K562 (cell line): ENCODE measurements at regions not wholly inside any gene's neighbourhood (a gene's known extent, or its start where the extent isn't known, plus 50 kb on each side); places are given as distances from the start of the nearest gene placed in this dataset.

Experiments used
- ATAC-seq: fragments of 200-7000 bp; cut with Tn5 transposase; 3 replicates; pipeline ENCODE4 v1.9.1; 2020; ENCODE audit warnings: moderate library complexity
- BruUV-seq: library from RNA; stranded (reverse); fragments of 400-500 nt; replicated peaks from 2 replicates; lab custom pipeline; 2021; lab: Mats Ljungman, UMichigan
- CTCF ChIA-PET: fragments of 300-600 bp; formaldehyde crosslinking; extraction: SDS; loops from one replicate; lab custom pipeline; 2021; ENCODE audit warnings: low intra/inter-chr PET ratio; lab: Yijun Ruan, JAX
- POLR2A ChIA-PET: fragments of 300-600, 350-650 bp; sonication (Branson Sonifier 250); formaldehyde crosslinking; extraction: SDS; loops from one replicate; lab custom pipeline; 2021; ENCODE audit warnings: antibody characterized with exemption, inconsistent platforms; lab: Yijun Ruan, JAX
- DNase-seq, 4 experiments: peaks; one replicate each; pipeline versions ENCODE4 v3.0.0 to v3.0.0-alpha.2; 2011 to 2018; ENCODE audit warnings: low spot score in 3 of 4, mixed read lengths in 3 of 4; ENCODE audit errors: extremely low read depth in 1 of 4
- FAIRE-seq: peaks from 2 replicates; lab custom pipeline; 2011; peaks lifted over from hg19 to GRCh38; lab: Jason Lieb, UNC
- H2AFZ ChIP-seq: 2 replicates; pipeline ENCODE4 v1.6.0; 2011; ENCODE audit warnings: low read depth, low read length, control low read depth, inconsistent platforms
- H3K27ac ChIP-seq: fragments of 200-600 bp; 3 replicates; pipeline ENCODE4 v1.8.0; 2011; ENCODE audit warnings: low read depth, mild to moderate bottlenecking, control low read depth, inconsistent platforms, low read length, moderate library complexity, mixed read lengths; ENCODE audit errors: extremely low read depth
- H3K27me3 ChIP-seq, 2 experiments: fragments of 300-600 bp in 1 of 2; 2 replicates in 1 of 2; 3 replicates in 1 of 2; pipeline versions ENCODE4 v1.6.0 to v1.8.0; 2011; ENCODE audit warnings: inconsistent platforms in 2 of 2, low read length in 2 of 2, mild to moderate bottlenecking in 1 of 2, mixed read lengths in 1 of 2, moderate library complexity in 1 of 2; ENCODE audit not compliant: control insufficient read depth in 2 of 2, insufficient read depth in 2 of 2
- H3K36me3 ChIP-seq: fragments of 300-600 bp; 3 replicates; pipeline ENCODE4 v1.8.0; 2011; ENCODE audit warnings: mild to moderate bottlenecking, low read length, inconsistent platforms; ENCODE audit not compliant: control insufficient read depth, insufficient read depth
- H3K4me1 ChIP-seq, 2 experiments: fragments of 200-600 bp in 1 of 2; replicated peaks in 1 of 2; 2 replicates in 1 of 2; 3 replicates in 1 of 2; pipeline versions ENCODE4 v1.5.1 to v1.8.0; 2011; ENCODE audit warnings: inconsistent platforms in 2 of 2, low read length in 2 of 2, mild to moderate bottlenecking in 1 of 2, mixed read lengths in 1 of 2, moderate library complexity in 1 of 2; ENCODE audit not compliant: control insufficient read depth in 2 of 2, insufficient read depth in 2 of 2
- H3K4me2 ChIP-seq: 2 replicates; pipeline ENCODE4 v1.6.1; 2011; ENCODE audit warnings: low read length, control low read depth, inconsistent platforms, mixed read lengths; ENCODE audit not compliant: insufficient read depth
- H3K4me3 ChIP-seq: fragments of 200-600 bp; sonication (generic), shearing (Covaris generic); 2 replicates; pipeline ENCODE4 v1.5.1; 2016; ENCODE audit warnings: control low read depth, inconsistent platforms
- H3K79me2 ChIP-seq: fragments of 200-600 bp; 3 replicates; pipeline ENCODE4 v1.8.0; 2011; ENCODE audit warnings: low read length, inconsistent platforms; ENCODE audit not compliant: control insufficient read depth, insufficient read depth
- H3K9ac ChIP-seq, 2 experiments: 2 replicates each; pipeline versions ENCODE4 v1.6.0 to v1.6.1; 2011; ENCODE audit warnings: low read depth in 2 of 2, low read length in 2 of 2, control low read depth in 1 of 2, inconsistent platforms in 1 of 2, mild to moderate bottlenecking in 1 of 2, mixed read lengths in 1 of 2; ENCODE audit not compliant: insufficient read depth in 1 of 2
- H3K9me1 ChIP-seq: one replicate; pipeline ENCODE4 v1.6.0; 2011; ENCODE audit warnings: inconsistent platforms, mild to moderate bottlenecking, low read length, moderate library complexity; ENCODE audit not compliant: control insufficient read depth, insufficient read depth
- H3K9me3 ChIP-seq: replicated peaks from 2 replicates; pipeline ENCODE4 v1.5.1; 2011; ENCODE audit warnings: low read depth, low read length, inconsistent platforms; ENCODE audit not compliant: control insufficient read depth, insufficient read depth
- H4K20me1 ChIP-seq: replicated peaks from 2 replicates; pipeline ENCODE4 v1.6.1; 2011; ENCODE audit warnings: low read length, inconsistent platforms, mixed read lengths; ENCODE audit not compliant: control insufficient read depth, insufficient read depth
- BRD4 ChIP-seq: fragments of 200-600 bp; sonication (generic); IDR thresholded peaks from 2 replicates; pipeline ENCODE4 v1.6.1; 2017; ENCODE audit warnings: inconsistent platforms
- SMAD3 ChIP-seq: fragments of 450-650 bp; formaldehyde crosslinking; conservative IDR thresholded peaks from 2 replicates; pipeline ENCODE4 v1.4.0; 2020; ENCODE audit warnings: mild to moderate bottlenecking
- ZZZ3 ChIP-seq: fragments of 450-650 bp; IDR thresholded peaks from 2 replicates; pipeline ENCODE4 v1.6.1; 2016; ENCODE audit warnings: antibody characterized with exemption, mild to moderate bottlenecking, moderate library complexity
- WGBS: fragments of 100-300 bp; shearing (Covaris generic); methylation state at CpG from one replicate; pipeline ENCODE4 v1.1.6; 2016; ENCODE audit warnings: low coverage, mixed read lengths; ENCODE audit not compliant: insufficient coverage; ENCODE audit errors: missing lambda C conversion rate; 5-methylcytosine and 5-hydroxymethylcytosine counted together
- in situ Hi-C: fragments of 300-500 bp; cut with MboI; formaldehyde crosslinking; loops from 4 replicates; pipeline ENCODE4 v1.15.0; 2018; ENCODE audit warnings: inconsistent platforms, mixed read lengths
- intact Hi-C: fragments of 100-400 bp; cut with micrococcal nuclease; formaldehyde crosslinking; loops from 2 replicates; pipeline ENCODE4 v1.14.2; 2022
- TF ChIP-seq, protein P1 (sequence below), 3 experiments: fragments of 200-800 bp in 1 of 3; sonication (Bioruptor generic) in 1 of 3; sonication (generic) in 1 of 3; formaldehyde crosslinking in 1 of 3; IDR thresholded peaks; 2 replicates each; pipeline versions ENCODE4 v1.6.1 to v1.8.0; 2016 to 2022; ENCODE audit warnings: mild to moderate bottlenecking in 2 of 3, missing compliant biosample characterization in 2 of 3, missing genetic modification characterization in 2 of 3, missing genetic modification reagents in 1 of 3
- TF ChIP-seq, protein P2 (sequence below): sonication (generic); formaldehyde crosslinking; IDR thresholded peaks from 2 replicates; pipeline ENCODE4 v1.5.0; 2020; ENCODE audit warnings: missing genetic modification reagents

- in situ Hi-C loops, result no loop called here
- WGBS, result 0% methylated on average over 1 of the region's 1 CpG
- TF ChIP-seq, protein P1, sequence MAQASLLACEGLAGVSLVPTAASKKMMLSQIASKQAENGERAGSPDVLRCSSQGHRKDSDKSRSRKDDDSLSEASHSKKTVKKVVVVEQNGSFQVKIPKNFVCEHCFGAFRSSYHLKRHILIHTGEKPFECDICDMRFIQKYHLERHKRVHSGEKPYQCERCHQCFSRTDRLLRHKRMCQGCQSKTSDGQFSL (CRISPR knock-in tag; IDR thresholded peaks at IDR 0.05), result no peak
- TF ChIP-seq, protein P1 (tag; IDR thresholded peaks at IDR 0.05), result no peak
- TF ChIP-seq, all 486 proteins: peak for 0
- ChIA-PET POLR2A (no interaction called here), CTCF (no interaction called here)
- Histone ChIP-seq H3K4me3 (no peak overlapping the region), H3K4me1 (no peaks in the 10 kb centered on the region), H3K9me3 (no peaks in the 10 kb centered on the region), H2AFZ (no peak overlapping the region), H3K27me3 (no peaks in the 10 kb centered on the region), H3K4me2 (no peak overlapping the region), H3K9me1 (no peaks in the 10 kb centered on the region), H4K20me1 (no peaks in the 10 kb centered on the region), H3K79me2 (no peaks in the 10 kb centered on the region), H3K9ac (no peak overlapping the region), H3K27ac (no peak overlapping the region), H3K36me3 (no peaks in the 10 kb centered on the region)
- no TSS peak for BruUV-seq
- FAIRE-seq, result no peak
- no peak for ATAC-seq
- no peak for DNase-seq
- intact Hi-C loops, result loop anchor here (10.0 kb wide), 1 partner anchor 78 kb away; no protein-coding TSS in a partner anchor
These were observed 117.3 kb upstream of the CADPS start for GRCh38 chr3:62992520-62992919.

GRCh38 chr3:62995119-62995518, 119.9 kb upstream of the CADPS start:
- ATAC-seq (no peak), FAIRE-seq (no peak), DNase-seq (no peak)
- H2AFZ ChIP-seq, result no peak overlapping the region
- no peaks in the 10 kb centered on the region for H3K4me1 ChIP-seq
- no peaks in the 10 kb centered on the region for H3K79me2 ChIP-seq
- ChIA-PET POLR2A (no interaction called here), CTCF (no interaction called here)
- H3K9ac ChIP-seq, result no peak overlapping the region
- no peak for TF ChIP-seq ZZZ3
- TF ChIP-seq, protein P2, sequence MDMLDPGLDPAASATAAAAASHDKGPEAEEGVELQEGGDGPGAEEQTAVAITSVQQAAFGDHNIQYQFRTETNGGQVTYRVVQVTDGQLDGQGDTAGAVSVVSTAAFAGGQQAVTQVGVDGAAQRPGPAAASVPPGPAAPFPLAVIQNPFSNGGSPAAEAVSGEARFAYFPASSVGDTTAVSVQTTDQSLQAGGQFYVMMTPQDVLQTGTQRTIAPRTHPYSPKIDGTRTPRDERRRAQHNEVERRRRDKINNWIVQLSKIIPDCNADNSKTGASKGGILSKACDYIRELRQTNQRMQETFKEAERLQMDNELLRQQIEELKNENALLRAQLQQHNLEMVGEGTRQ, result no peak
- TF ChIP-seq BRD4, result no peak
- no peak for TF ChIP-seq SMAD3 (CRISPR knock-in tag)
- 0% methylated on average over 2 of the region's 3 CpGs for WGBS
- H3K4me3 ChIP-seq, result no peak overlapping the region
- in situ Hi-C loops, result no loop called here
- H3K36me3 ChIP-seq, result no peaks in the 10 kb centered on the region
- H3K4me2 ChIP-seq, result no peak overlapping the region
- intact Hi-C loops, result loop anchor here (10.0 kb wide), 1 partner anchor 80 kb away; no protein-coding TSS in a partner anchor
- no peaks in the 10 kb centered on the region for H3K27me3 ChIP-seq
- no peak overlapping the region for H3K27ac ChIP-seq
- H3K9me3 ChIP-seq, result no peaks in the 10 kb centered on the region
- no TSS peak for BruUV-seq
- H4K20me1 ChIP-seq, result no peaks in the 10 kb centered on the region
- no peaks in the 10 kb centered on the region for H3K9me1 ChIP-seq
